ENCODE measurements at regions not wholly inside any gene's neighbourhood (a gene's known extent, or its start where the extent isn't known, plus 50 kb on each side); places are given as distances from the start of the nearest gene placed in this dataset.

GRCh38 chr5:123966781-123967180, 454.8 kb downstream of the CSNK1G3 start:
- TF ChIP-seq FOXA3 (CRISPR knock-in tag; conservative IDR thresholded peaks at IDR 0.05 in 1 of 2, IDR thresholded peaks at IDR 0.05 in 1 of 2) (no peak), ATF2 (CRISPR knock-in tag; IDR thresholded peaks at IDR 0.05) (no peak), NR4A1 (CRISPR knock-in tag; IDR thresholded peaks at IDR 0.05) (no peak), NR4A1 (tag; IDR thresholded peaks at IDR 0.05) (no peak), SMC3 (conservative IDR thresholded peaks at IDR 0.05; ENCODE audit: insufficient read depth, low read depth, low read length) (no peak), XRCC5 (IDR thresholded peaks at IDR 0.05; ENCODE audit: low read depth, low read length) (no peak)

Measured in K562 (cell line).